SK-N-SH (cell line): ENCODE measurements at regions not wholly inside any gene's neighbourhood (a gene's known extent, or its start where the extent isn't known, plus 50 kb on each side); places are given as distances from the start of the nearest gene placed in this dataset.

Experiments used
- CTCF ChIA-PET: fragments of 300-600, 350-600 bp; formaldehyde crosslinking; extraction: SDS; loops from one replicate; lab custom pipeline; 2021; lab: Yijun Ruan, JAX
- POLR2A ChIA-PET: fragments of 350-600 bp; sonication (Branson Sonifier 250); formaldehyde crosslinking; extraction: SDS; loops from one replicate; lab custom pipeline; 2020; ENCODE audit warnings: antibody characterized with exemption, inconsistent platforms; lab: Yijun Ruan, JAX
- DNase-seq: peaks from one replicate; pipeline ENCODE4 v3.0.0; 2012
- H2AFZ ChIP-seq: fragments of 200-600 bp; sonication (generic); 2 replicates; pipeline ENCODE4 v1.8.1; 2016; ENCODE audit warnings: antibody characterized with exemption, mild to moderate bottlenecking, low read depth
- H3F3A ChIP-seq: fragments of 200-600 bp; sonication (generic); replicated peaks from 2 replicates; pipeline ENCODE3; 2016; ENCODE audit warnings: antibody characterized with exemption, mild to moderate bottlenecking; ENCODE audit not compliant: insufficient read depth
- H3K27ac ChIP-seq, 2 experiments: fragments of 200-500 bp in 1 of 2; fragments of 200-600 bp in 1 of 2; sonication (Bioruptor generic) in 1 of 2; sonication (generic), shearing (Covaris generic) in 1 of 2; 2 replicates each; pipeline versions ENCODE4 v1.5.1 to v1.6.1; 2014 to 2016; ENCODE audit warnings: low read depth in 2 of 2, inconsistent platforms in 1 of 2, low read length in 1 of 2, mild to moderate bottlenecking in 1 of 2, mixed read lengths in 1 of 2
- H3K27me3 ChIP-seq: fragments of 200-600 bp; sonication (generic), shearing (Covaris generic); 2 replicates; pipeline ENCODE4 v1.6.1; 2016; ENCODE audit warnings: mixed run types; ENCODE audit not compliant: insufficient read depth
- H3K36me3 ChIP-seq, 2 experiments: fragments of 200-500 bp in 1 of 2; fragments of 200-600 bp in 1 of 2; sonication (Bioruptor generic) in 1 of 2; sonication (generic) in 1 of 2; replicated peaks in 1 of 2; 2 replicates each; pipeline versions ENCODE3 to v1.5.1; 2014 to 2016; ENCODE audit warnings: low read length in 1 of 2, mild to moderate bottlenecking in 1 of 2; ENCODE audit not compliant: insufficient read depth in 2 of 2, control insufficient read depth in 1 of 2
- H3K4me1 ChIP-seq, 2 experiments: fragments of 200-500 bp in 1 of 2; fragments of 200-600 bp in 1 of 2; sonication (Bioruptor generic) in 1 of 2; sonication (generic), shearing (Covaris generic) in 1 of 2; 2 replicates each; pipeline versions ENCODE4 v1.5.1 to v1.6.1; 2014 to 2016; ENCODE audit warnings: low read depth in 1 of 2, low read length in 1 of 2, mixed run types in 1 of 2; ENCODE audit not compliant: insufficient read depth in 2 of 2, control insufficient read depth in 1 of 2
- H3K4me2 ChIP-seq: fragments of 200-600 bp; sonication (generic), shearing (Covaris generic); 2 replicates; pipeline ENCODE4 v1.6.1; 2017; ENCODE audit warnings: mixed run types
- H3K4me3 ChIP-seq, 2 experiments: fragments of 200-500 bp in 1 of 2; fragments of 200-600 bp in 1 of 2; sonication (Bioruptor generic) in 1 of 2; sonication (generic), shearing (Covaris generic) in 1 of 2; 2 replicates each; pipeline versions ENCODE4 v1.5.1 to v1.8.1; 2014 to 2016; ENCODE audit warnings: low read depth in 2 of 2, inconsistent platforms in 1 of 2, low read length in 1 of 2, mild to moderate bottlenecking in 1 of 2, mixed read lengths in 1 of 2, moderate library complexity in 1 of 2
- H3K79me2 ChIP-seq: fragments of 200-600 bp; sonication (generic); 2 replicates; pipeline ENCODE4 v1.8.1; 2017; ENCODE audit warnings: mild to moderate bottlenecking; ENCODE audit not compliant: insufficient read depth
- H3K9ac ChIP-seq: fragments of 200-600 bp; sonication (generic); 2 replicates; pipeline ENCODE4 v1.6.1; 2017; ENCODE audit warnings: mixed run types
- H3K9me2 ChIP-seq: fragments of 200-600 bp; sonication (generic); 2 replicates; pipeline ENCODE4 v1.6.1; 2017; ENCODE audit warnings: mixed run types
- H3K9me3 ChIP-seq: fragments of 200-600 bp; sonication (generic); 2 replicates; pipeline ENCODE4 v1.6.1; 2017; ENCODE audit warnings: mixed run types, mild to moderate bottlenecking, moderate library complexity
- H4K20me1 ChIP-seq: fragments of 200-600 bp; sonication (generic); 2 replicates; pipeline ENCODE4 v1.6.1; 2017; ENCODE audit warnings: mild to moderate bottlenecking, mixed run types; ENCODE audit not compliant: insufficient read depth
- CTCF ChIP-seq: fragments of 200-600 bp; sonication (generic); IDR thresholded peaks from 2 replicates; pipeline ENCODE4 v1.6.1; 2017; ENCODE audit warnings: antibody characterized with exemption, mild to moderate bottlenecking, moderate library complexity
- FOXM1 ChIP-seq: IDR thresholded peaks from 2 replicates; pipeline ENCODE4 v1.4.0; 2012; ENCODE audit warnings: low read depth, mild to moderate bottlenecking
- GATA2 ChIP-seq: sonication (generic); formaldehyde crosslinking; IDR thresholded peaks from 2 replicates; pipeline ENCODE4 v1.5.0; 2020; ENCODE audit warnings: mild to moderate bottlenecking, missing genetic modification reagents
- MEF2A ChIP-seq: IDR thresholded peaks from 2 replicates; pipeline ENCODE4 v1.4.0; 2012; ENCODE audit warnings: low read depth, borderline replicate concordance
- MXI1 ChIP-seq: IDR thresholded peaks from 2 replicates; pipeline ENCODE4 v1.6.1; 2012; ENCODE audit warnings: mild to moderate bottlenecking, low read depth, low read length, improper control_type of control experiment
- PBX3 ChIP-seq: IDR thresholded peaks from 2 replicates; pipeline ENCODE4; 2012
- TAF1 ChIP-seq: IDR thresholded peaks from 2 replicates; pipeline ENCODE4 v1.6.1; 2012; ENCODE audit warnings: low read depth, mild to moderate bottlenecking, low read length, moderate library complexity, borderline replicate concordance
- USF1 ChIP-seq: IDR thresholded peaks from 2 replicates; pipeline ENCODE4 v1.4.0; 2012; ENCODE audit warnings: low read depth, borderline replicate concordance
- ZBTB33 ChIP-seq: IDR thresholded peaks from 2 replicates; pipeline ENCODE4 v1.4.0; 2012; ENCODE audit warnings: low read depth, borderline replicate concordance
- WGBS: methylation state at CpG from one replicate; pipeline ENCODE4 v1.1.6; 2017; ENCODE audit warnings: low lambda C conversion rate; 5-methylcytosine and 5-hydroxymethylcytosine counted together

GRCh38 chr11:38687008-38687407 lies 2089.0 kb upstream of the RAG2 start:
- ChIA-PET CTCF (no interaction called here), POLR2A (no interaction called here)
- no peaks in the 10 kb centered on the region for H3K79me2 ChIP-seq

More at GRCh38 chr11:38687008-38687407, 2089.0 kb upstream of the RAG2 start:
- WGBS = 0% methylated on average over 3 of the region's 3 CpGs
- Histone ChIP-seq H3K27me3 (no peaks in the 10 kb centered on the region), H3K9me3 (no peaks in the 10 kb centered on the region), H3K4me1 (no peaks in the 10 kb centered on the region), H3K9me2 (no peaks in the 10 kb centered on the region), H3K4me3 (no peak overlapping the region), H3F3A (no peaks in the 10 kb centered on the region), H3K27ac (no peak overlapping the region), H3K4me2 (no peak overlapping the region), H3K36me3 (no peaks in the 10 kb centered on the region), H2AFZ (no peak overlapping the region), H3K9ac (no peak overlapping the region), H4K20me1 (no peaks in the 10 kb centered on the region)
- TF ChIP-seq TAF1 (no peak), ZBTB33 (no peak), USF1 (no peak), FOXM1 (no peak), PBX3 (no peak), MXI1 (no peak), GATA2 (CRISPR knock-in tag) (no peak), CTCF (no peak), MEF2A (no peak)
- DNase-seq = no peak
